ENCODE measurements at regions not wholly inside any gene's neighbourhood (a gene's known extent, or its start where the extent isn't known, plus 50 kb on each side); places are given as distances from the start of the nearest gene placed in this dataset.
"Not testable (repeated sequence)": the region's sequence is repeated elsewhere in the genome, so short reads cannot be mapped to it uniquely, and the experiment has no call there.

GRCh38 chr21:10417551-10418002, 103.8 kb upstream of the TPTE start:
- not testable (repeated sequence) for H3K27ac ChIP-seq (ENCODE audit: low read depth, low read length); DNase-seq; H3K9me3 Mint-ChIP-seq; H3K4me1 Mint-ChIP-seq; H3K27ac Mint-ChIP-seq; H3K9ac ChIP-seq (ENCODE audit: extremely low read depth, low read length, poor library complexity, severe bottlenecking); H3K27me3 Mint-ChIP-seq (ENCODE audit: insufficient read depth); H3K27me3 ChIP-seq (ENCODE audit: control insufficient read depth, insufficient read depth, low read length, poor library complexity, severe bottlenecking); H3K4me1 ChIP-seq (ENCODE audit: control insufficient read depth, insufficient read depth, low read length); H3K36me3 Mint-ChIP-seq (ENCODE audit: low read depth); H3K4me3 Mint-ChIP-seq; H3K36me3 ChIP-seq (ENCODE audit: control insufficient read depth, insufficient read depth, low read length)
- Histone ChIP-seq H3K4me3 (ENCODE audit: low read length) (peak overlapping the region; percentile 5), H3K9me3 (ENCODE audit: control insufficient read depth, low read length) (peaks cover 87% of the 10 kb centered on the region)
- 78 to 80% methylated on average over 12 of the region's 12 CpGs for WGBS, 2 experiments (ENCODE audit: insufficient coverage in 1 of 2, insufficient read length in 1 of 2)

- not testable (repeated sequence) for DNase-seq; H3K27me3 Mint-ChIP-seq (ENCODE audit: insufficient read depth); H3K36me3 ChIP-seq (ENCODE audit: control insufficient read depth, insufficient read depth, low read length); H3K9me3 Mint-ChIP-seq; H3K27ac ChIP-seq (ENCODE audit: low read depth, low read length); H3K4me3 Mint-ChIP-seq; H3K4me1 ChIP-seq (ENCODE audit: control insufficient read depth, insufficient read depth, low read length); H3K4me1 Mint-ChIP-seq; H3K27ac Mint-ChIP-seq; H3K27me3 ChIP-seq (ENCODE audit: control insufficient read depth, insufficient read depth, low read length, poor library complexity, severe bottlenecking); H3K9ac ChIP-seq (ENCODE audit: extremely low read depth, low read length, poor library complexity, severe bottlenecking); H3K36me3 Mint-ChIP-seq (ENCODE audit: low read depth)
- Histone ChIP-seq H3K4me3 (ENCODE audit: low read length) (peak overlapping the region; percentile 17), H3K9me3 (ENCODE audit: control insufficient read depth, low read length) (peaks cover 87% of the 10 kb centered on the region)
- 52% methylated on average over 4 of the region's 4 CpGs for WGBS, 2 experiments (ENCODE audit: insufficient coverage in 1 of 2, insufficient read length in 1 of 2)
Observed at GRCh38 chr21:10418250-10419048, 102.9 kb upstream of the TPTE start.

GRCh38 chr21:10421199-10421598, 100.2 kb upstream of the TPTE start:
- not testable (repeated sequence) for H3K4me1 Mint-ChIP-seq; H3K27me3 ChIP-seq (ENCODE audit: control insufficient read depth, insufficient read depth, low read length, poor library complexity, severe bottlenecking); H3K9me3 Mint-ChIP-seq; H3K27me3 Mint-ChIP-seq (ENCODE audit: insufficient read depth); DNase-seq; H3K9ac ChIP-seq (ENCODE audit: extremely low read depth, low read length, poor library complexity, severe bottlenecking); H3K4me1 ChIP-seq (ENCODE audit: control insufficient read depth, insufficient read depth, low read length); H3K27ac Mint-ChIP-seq; H3K36me3 ChIP-seq (ENCODE audit: control insufficient read depth, insufficient read depth, low read length); H3K4me3 Mint-ChIP-seq; H3K36me3 Mint-ChIP-seq (ENCODE audit: low read depth); H3K27ac ChIP-seq (ENCODE audit: low read depth, low read length)
- Histone ChIP-seq H3K9me3 (ENCODE audit: control insufficient read depth, low read length) (peaks cover 94% of the 10 kb centered on the region), H3K4me3 (ENCODE audit: low read length) (peak overlapping the region; percentile 32)
- whole genome bisulfite sequencing, 2 experiments (ENCODE audit: insufficient coverage in 1 of 2, insufficient read length in 1 of 2), result 72 to 74% methylated on average over 4 of the region's 4 CpGs

- not testable (repeated sequence) for H3K36me3 Mint-ChIP-seq (ENCODE audit: low read depth); H3K27ac Mint-ChIP-seq; H3K9ac ChIP-seq (ENCODE audit: extremely low read depth, low read length, poor library complexity, severe bottlenecking); H3K4me1 Mint-ChIP-seq; H3K9me3 Mint-ChIP-seq; H3K4me3 Mint-ChIP-seq; H3K27ac ChIP-seq (ENCODE audit: low read depth, low read length); H3K27me3 ChIP-seq (ENCODE audit: control insufficient read depth, insufficient read depth, low read length, poor library complexity, severe bottlenecking); H3K36me3 ChIP-seq (ENCODE audit: control insufficient read depth, insufficient read depth, low read length); DNase-seq; H3K27me3 Mint-ChIP-seq (ENCODE audit: insufficient read depth); H3K4me1 ChIP-seq (ENCODE audit: control insufficient read depth, insufficient read depth, low read length)
- Histone ChIP-seq H3K4me3 (ENCODE audit: low read length) (peak overlapping the region; percentile 32), H3K9me3 (ENCODE audit: control insufficient read depth, low read length) (peaks cover 94% of the 10 kb centered on the region)
- 55 to 56% methylated on average over 1 to 2 of the region's 2 CpGs for WGBS, 2 experiments (ENCODE audit: insufficient coverage in 1 of 2, insufficient read length in 1 of 2)
Observed at GRCh38 chr21:10421601-10422000, 99.8 kb upstream of the TPTE start.

- not testable (repeated sequence) for H3K27me3 Mint-ChIP-seq (ENCODE audit: insufficient read depth); H3K27ac ChIP-seq (ENCODE audit: low read depth, low read length); H3K4me1 ChIP-seq (ENCODE audit: control insufficient read depth, insufficient read depth, low read length); DNase-seq; H3K27me3 ChIP-seq (ENCODE audit: control insufficient read depth, insufficient read depth, low read length, poor library complexity, severe bottlenecking); H3K9ac ChIP-seq (ENCODE audit: extremely low read depth, low read length, poor library complexity, severe bottlenecking); H3K9me3 Mint-ChIP-seq; H3K4me1 Mint-ChIP-seq; H3K36me3 Mint-ChIP-seq (ENCODE audit: low read depth); H3K4me3 Mint-ChIP-seq; H3K36me3 ChIP-seq (ENCODE audit: control insufficient read depth, insufficient read depth, low read length); H3K27ac Mint-ChIP-seq
- H3K4me3 ChIP-seq (ENCODE audit: low read length), result peak overlapping the region; percentile 6
- H3K9me3 ChIP-seq (ENCODE audit: control insufficient read depth, low read length), result peaks cover 94% of the 10 kb centered on the region
- WGBS, 2 experiments (ENCODE audit: insufficient coverage in 1 of 2, insufficient read length in 1 of 2), result 69 to 70% methylated on average over 4 of the region's 4 CpGs
Observed at GRCh38 chr21:10424097-10424886, 97.1 kb upstream of the TPTE start.

- H3K36me3 Mint-ChIP-seq (ENCODE audit: low read depth); H3K27me3 Mint-ChIP-seq (ENCODE audit: insufficient read depth); H3K27ac Mint-ChIP-seq; H3K9ac ChIP-seq (ENCODE audit: extremely low read depth, low read length, poor library complexity, severe bottlenecking); H3K27me3 ChIP-seq (ENCODE audit: control insufficient read depth, insufficient read depth, low read length, poor library complexity, severe bottlenecking); H3K4me3 Mint-ChIP-seq; H3K27ac ChIP-seq (ENCODE audit: low read depth, low read length); H3K4me1 ChIP-seq (ENCODE audit: control insufficient read depth, insufficient read depth, low read length); DNase-seq; H3K36me3 ChIP-seq (ENCODE audit: control insufficient read depth, insufficient read depth, low read length); H3K4me1 Mint-ChIP-seq; H3K9me3 Mint-ChIP-seq: not testable (repeated sequence)
- no CpG with 5 or more reads among the region's 2 CpGs for WGBS, 2 experiments (ENCODE audit: insufficient coverage in 1 of 2, insufficient read length in 1 of 2)
- Histone ChIP-seq H3K9me3 (ENCODE audit: control insufficient read depth, low read length) (peaks cover 94% of the 10 kb centered on the region), H3K4me3 (ENCODE audit: low read length) (peak overlapping the region; percentile 6)
Observed at GRCh38 chr21:10424887-10425145, 96.6 kb upstream of the TPTE start.

Measured in endodermal cell (in vitro differentiated cells).